ENCODE measurements at regions not wholly inside any gene's neighbourhood (a gene's known extent, or its start where the extent isn't known, plus 50 kb on each side); places are given as distances from the start of the nearest gene placed in this dataset.

- DNase-seq: no peak
Observed at GRCh38 chr3:146896711-146897110, 291.6 kb upstream of the PLSCR5 start.

DNA sequence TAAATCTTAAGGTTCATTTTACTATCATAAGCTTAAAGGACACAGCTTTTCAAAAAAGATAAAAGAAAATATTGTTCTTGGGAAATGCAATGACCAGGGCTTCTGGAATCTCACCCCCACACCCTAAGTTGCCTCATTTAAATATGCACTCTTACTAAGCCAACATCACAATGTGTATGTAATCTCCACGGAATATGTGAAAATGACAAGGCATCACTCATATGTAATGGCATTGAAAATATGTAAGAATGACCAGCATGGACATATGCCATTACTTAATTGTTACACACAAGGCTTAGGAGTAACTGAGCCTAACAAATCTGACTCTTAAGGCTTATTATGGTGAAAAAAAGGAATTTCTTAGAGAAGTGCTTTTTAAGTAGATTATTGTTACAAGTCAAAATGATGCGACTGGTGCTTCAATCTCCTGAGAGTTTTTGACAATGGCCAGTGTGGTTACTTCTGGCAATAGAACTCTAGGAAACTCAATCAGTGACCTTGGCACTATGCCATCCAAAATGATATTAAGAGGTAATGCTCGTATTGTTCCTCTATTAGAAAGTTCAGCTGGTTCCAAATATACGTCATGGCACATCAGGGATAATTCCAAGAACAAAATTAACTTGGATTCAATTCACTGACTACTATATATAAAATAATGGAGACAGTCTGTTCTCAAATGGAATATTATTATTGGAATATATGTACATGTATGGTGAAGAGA, 290.0 kb upstream of the PLSCR5 start:
- DNase-seq: no peak

- DNase-seq: no peak
Observed at GRCh38 chr3:146894406-146894805, 289.3 kb upstream of the PLSCR5 start.

DNA sequence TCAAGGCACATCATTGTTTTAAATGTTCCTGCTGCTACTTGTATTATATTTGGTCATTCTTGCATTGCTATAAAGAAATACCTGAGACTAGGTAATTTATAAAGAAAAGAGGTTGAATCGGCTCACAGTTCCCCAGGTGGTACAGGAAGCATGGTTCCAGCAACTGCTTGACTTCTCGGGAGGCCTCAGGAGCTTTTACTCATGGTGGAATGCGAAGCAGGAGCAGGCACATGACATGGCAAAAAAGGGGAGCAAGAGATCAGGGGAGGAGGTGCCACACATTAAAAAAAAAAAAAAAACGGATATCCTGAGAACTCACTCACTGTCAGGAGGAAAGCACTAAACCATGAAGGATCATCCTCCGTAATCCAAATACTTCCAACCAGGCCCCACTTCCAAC, 286.9 kb upstream of the PLSCR5 start:
- DNase-seq: no peak

GRCh38 chr3:146889626-146890025, 284.5 kb upstream of the PLSCR5 start:
- DNase-seq: no peak

DNA sequence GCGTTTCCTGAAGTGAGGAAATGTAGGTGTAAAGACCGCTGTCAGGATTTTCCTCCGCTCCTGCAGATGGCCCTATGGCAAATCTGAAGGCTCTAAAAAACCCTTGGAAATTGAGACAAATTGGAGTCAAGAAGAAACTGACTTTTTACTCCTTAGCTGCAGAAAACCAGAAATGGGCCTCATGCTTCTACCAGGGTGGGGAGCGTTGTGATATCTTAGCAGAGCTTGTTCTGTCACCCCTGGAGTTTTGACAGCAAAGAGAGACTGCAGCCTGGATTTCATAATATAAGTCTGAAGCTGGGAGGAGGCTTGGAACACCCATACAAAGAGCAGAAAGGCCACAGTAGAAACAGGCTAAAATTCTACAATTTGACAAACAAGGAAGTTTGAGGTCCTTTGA, 283.0 kb upstream of the PLSCR5 start:
- DNase-seq: no peak

DNA sequence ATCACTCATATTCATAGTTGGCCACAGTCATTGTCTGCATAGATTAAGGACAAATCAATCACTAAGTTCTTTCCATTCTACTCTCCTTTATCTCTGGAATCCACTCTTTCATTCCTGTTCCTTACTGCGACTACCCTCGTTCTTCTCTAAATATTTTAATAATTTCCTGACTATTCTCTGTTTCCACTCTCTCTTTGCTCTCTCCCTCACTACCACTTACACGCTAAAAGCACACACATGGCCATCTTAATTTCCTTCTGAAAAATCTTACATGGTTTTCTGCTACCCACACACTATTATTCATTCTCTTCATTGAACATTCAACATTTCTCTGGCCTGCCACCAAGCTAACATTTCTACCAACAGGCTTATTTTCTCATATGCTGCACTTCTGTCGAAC, 279.6 kb upstream of the PLSCR5 start:
- no peak for DNase-seq

DNA sequence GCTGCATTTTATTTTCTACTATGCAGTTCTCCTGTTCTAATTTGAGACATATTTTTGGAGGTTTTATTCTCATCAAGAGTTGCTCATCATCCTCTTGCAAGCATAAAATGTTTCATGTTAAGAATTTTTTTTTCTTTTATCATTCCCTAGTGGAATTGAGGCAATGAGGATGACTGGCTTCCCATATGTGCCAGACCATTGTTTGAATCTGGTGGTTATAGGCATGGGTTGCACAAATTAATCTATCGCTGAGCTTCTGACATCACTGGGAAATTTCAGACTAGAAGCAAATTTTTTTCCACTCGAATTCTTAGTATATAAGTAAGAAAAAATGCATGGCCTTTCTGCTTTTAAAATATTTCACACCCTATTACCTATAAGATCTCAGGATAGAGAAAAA, 279.1 kb upstream of the PLSCR5 start:
- no peak for DNase-seq

- no peak for DNase-seq
Observed at GRCh38 chr3:146883288-146883687, 278.1 kb upstream of the PLSCR5 start.

- no peak for DNase-seq
Observed at GRCh38 chr3:146881966-146882760, 277.0 kb upstream of the PLSCR5 start.

GRCh38 chr3:146881356-146881755, 276.2 kb upstream of the PLSCR5 start:
- DNase-seq: peak; percentile 25

- DNase-seq: no peak
Observed at GRCh38 chr3:146873748-146874147, 268.6 kb upstream of the PLSCR5 start.

DNA sequence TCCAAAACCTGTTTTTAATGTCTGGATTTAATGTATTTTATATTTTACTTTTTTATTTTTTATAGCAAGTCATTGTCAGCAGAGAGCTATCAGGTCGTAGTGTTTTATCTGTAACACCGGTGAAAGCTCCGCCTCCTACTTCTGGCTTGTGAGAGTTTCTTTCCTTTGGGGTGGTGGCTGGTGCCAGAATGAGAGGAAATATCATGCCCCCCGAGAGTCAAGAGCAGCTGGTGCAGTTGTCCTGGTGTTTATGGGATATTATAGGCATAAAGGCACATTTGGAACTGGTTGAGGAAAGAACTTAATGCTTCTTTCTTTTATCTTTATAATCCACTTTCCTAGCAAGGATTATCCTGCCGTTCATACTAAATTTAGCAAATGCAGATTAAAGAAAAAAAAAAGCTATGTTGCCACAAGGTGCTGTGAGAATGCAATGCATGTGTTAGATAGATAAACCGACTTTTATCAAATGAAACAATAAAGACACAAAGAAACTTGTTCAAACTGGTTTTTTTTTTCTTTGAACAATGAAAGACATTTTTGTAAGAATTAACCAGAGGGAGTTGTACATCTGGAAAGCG, 260.1 kb upstream of the PLSCR5 start:
- DNase-seq: no peak

DNA sequence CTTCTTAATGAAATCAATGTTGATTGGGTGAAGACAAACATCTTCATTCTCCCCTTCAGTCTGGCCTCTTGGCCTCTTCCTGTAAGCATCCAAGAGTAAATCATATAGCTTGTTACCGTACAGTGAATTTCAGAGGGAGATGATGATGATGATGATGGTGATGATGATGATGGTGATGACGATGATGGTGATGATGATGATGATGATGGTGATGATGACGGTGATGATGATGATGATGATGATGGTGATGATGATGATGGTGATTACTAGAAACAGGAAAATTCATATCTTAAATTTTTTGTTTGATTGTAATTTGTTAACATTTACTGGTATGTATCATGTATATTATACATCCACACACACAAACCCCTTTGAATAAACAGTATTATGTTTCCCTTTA, 256.1 kb upstream of the PLSCR5 start:
- no peak for DNase-seq

- no peak for DNase-seq
Observed at GRCh38 chr3:146854523-146854922, 249.4 kb upstream of the PLSCR5 start.

DNA sequence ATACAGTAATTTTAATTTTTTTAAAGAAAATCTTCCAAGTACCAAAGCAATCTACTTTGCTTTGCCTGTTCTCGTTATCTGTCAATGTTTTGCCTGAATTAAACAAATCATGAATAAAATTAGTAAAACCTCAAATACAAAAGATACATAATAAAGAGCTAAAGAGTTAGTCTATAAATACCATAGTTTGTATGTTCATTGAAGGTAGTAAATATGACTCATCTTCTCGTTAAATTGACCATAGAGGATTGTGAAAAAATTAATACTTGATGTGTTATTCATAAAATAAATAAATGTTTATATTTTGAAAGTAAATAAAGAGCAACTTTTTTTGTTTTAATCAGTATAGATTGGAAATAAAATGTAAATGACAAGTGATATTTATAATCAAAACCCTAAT, 246.5 kb upstream of the PLSCR5 start:
- no peak for DNase-seq

GRCh38 chr3:146845361-146845760, 240.2 kb upstream of the PLSCR5 start:
- no peak for DNase-seq

DNA sequence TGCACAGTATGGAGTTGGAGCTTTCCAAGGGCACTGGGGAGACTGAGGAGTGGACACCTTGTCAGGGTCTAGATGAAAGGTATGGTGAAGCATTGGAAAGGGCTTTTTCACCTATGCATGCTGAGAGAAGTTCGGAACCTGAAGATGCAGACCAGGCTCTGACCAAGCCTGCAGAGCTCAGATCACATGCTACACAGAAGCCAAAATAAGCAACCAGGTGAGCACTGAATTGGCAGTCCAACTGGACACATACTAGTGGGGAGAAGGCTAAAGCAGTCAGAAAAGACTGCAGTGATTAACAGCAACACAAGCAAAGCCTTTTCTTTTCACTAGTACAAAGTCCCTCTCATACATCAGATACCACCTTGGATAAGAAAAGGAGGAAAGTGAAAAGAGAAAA, 238.3 kb upstream of the PLSCR5 start:
- no peak for DNase-seq

DNA sequence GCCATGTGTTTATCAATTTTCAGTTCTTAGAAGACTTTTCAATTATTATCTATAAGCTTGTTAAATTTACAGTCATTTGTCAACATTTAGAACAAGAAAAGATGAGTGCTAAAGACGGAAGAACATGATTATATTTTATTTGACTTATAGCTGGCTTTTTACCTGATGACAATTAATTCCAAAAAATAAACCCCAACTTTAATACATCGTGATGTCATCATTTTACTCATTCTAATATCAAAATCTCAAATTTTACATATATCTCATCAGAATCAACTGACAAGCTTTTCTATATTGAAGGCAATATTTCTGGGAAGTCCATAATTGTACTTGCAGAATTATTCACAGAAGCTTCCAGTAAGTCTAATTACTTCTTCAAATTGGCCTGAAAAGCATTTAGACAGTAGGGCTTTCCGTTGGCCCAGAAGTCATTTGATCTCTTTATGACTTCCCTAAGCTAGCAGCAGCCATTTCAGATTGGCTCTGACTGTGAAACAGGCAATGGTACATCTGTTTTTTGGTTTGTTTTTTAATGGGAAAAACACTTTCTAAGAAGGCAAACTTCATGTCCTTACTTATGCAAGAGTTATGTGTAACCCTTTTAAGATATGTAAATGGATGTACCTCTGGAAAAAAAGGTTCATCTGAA, 234.7 kb upstream of the PLSCR5 start:
- DNase-seq: no peak

GRCh38 chr3:146838221-146838620, 233.1 kb upstream of the PLSCR5 start:
- no peak for DNase-seq

GRCh38 chr3:146834917-146835316, 229.8 kb upstream of the PLSCR5 start:
- DNase-seq: no peak

DNA sequence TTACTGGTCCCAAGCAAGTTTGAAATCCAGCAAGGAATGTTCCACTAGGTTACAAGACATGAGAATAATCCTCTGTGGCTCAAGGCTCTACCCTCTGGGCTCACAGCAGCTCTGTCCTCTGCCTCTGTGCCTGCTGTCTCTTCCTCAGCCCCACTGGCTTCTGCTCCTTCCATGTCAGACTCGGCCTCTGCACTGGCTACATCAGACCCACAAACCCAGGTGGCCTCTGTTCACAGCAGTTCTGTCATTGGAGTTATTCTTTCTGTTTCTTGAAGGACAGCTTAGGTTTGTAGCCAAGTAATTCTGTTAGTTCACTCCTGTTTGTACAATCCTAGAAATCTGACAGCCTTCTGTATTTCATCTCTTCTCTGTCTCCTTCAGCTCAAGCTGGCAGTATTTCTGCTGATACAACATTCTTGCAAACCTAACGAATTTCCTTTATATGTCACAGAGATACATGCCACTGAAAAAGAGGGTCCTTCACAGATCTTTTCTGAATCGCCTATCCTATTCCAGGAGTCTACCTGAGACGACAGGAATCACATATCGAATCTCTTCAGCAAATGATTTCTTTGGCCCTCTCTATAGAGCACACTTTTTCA, 227.8 kb upstream of the PLSCR5 start:
- no peak for DNase-seq

DNA sequence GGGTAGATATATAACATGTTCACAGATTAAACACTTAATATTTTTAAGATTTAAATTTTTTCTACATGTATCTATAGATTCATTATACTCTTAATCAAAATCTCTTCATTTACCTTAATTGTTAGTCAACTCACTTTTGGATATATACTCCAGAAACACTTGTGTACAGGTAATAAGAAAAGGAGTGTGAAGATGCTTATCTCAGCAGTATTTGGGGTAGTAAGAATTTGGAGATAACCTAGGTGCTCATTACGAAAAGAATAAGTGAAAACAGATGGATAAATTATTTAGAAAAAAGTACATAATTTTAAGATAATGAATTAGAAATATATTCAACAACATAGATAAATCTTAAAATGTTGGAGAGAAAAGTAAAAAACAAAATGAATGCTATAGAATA, 226.5 kb upstream of the PLSCR5 start:
- no peak for DNase-seq
